ENCODE measurements at regions not wholly inside any gene's neighbourhood (a gene's known extent, or its start where the extent isn't known, plus 50 kb on each side); places are given as distances from the start of the nearest gene placed in this dataset.
A peak's percentile ranks its signal among the peaks of the same experiment; 100 is the strongest.

GRCh38 chr11:105553025-105553424 lies 56.8 kb upstream of the GRIA4 start:
- no peak for DNase-seq

- no peak for DNase-seq
These were observed 61.5 kb upstream of the GRIA4 start for GRCh38 chr11:105548359-105548758.

- DNase-seq, result no peak
These were observed 71.3 kb upstream of the GRIA4 start for GRCh38 chr11:105538588-105538987.

GRCh38 chr11:105537531-105537930 lies 72.3 kb upstream of the GRIA4 start:
- no peak for DNase-seq

- no peak for DNase-seq
These were observed 85.6 kb upstream of the GRIA4 start for GRCh38 chr11:105524286-105524685.

- no peak for DNase-seq
These were observed 89.0 kb upstream of the GRIA4 start for GRCh38 chr11:105520706-105521345.

- no peak for DNase-seq
These were observed 102.2 kb upstream of the GRIA4 start for GRCh38 chr11:105507496-105508254.

- DNase-seq, result no peak
These were observed 117.9 kb upstream of the GRIA4 start for GRCh38 chr11:105492010-105492409.

- no peak for DNase-seq
These were observed 118.5 kb upstream of the GRIA4 start for GRCh38 chr11:105491394-105491793.

- DNase-seq, result no peak
These were observed 119.5 kb upstream of the GRIA4 start for GRCh38 chr11:105490333-105490732.

GRCh38 chr11:105489446-105489845 lies 120.4 kb upstream of the GRIA4 start:
- DNase-seq, result no peak

- DNase-seq, result no peak
These were observed 122.9 kb upstream of the GRIA4 start for GRCh38 chr11:105486929-105487328.

GRCh38 chr11:105469931-105470330 lies 139.9 kb upstream of the GRIA4 start:
- DNase-seq, result no peak

GRCh38 chr11:105468154-105468553 lies 141.7 kb upstream of the GRIA4 start:
- no peak for DNase-seq

GRCh38 chr11:105466582-105467228 lies 143.2 kb upstream of the GRIA4 start:
- no peak for DNase-seq

- DNase-seq, result no peak
These were observed 151.8 kb upstream of the GRIA4 start for GRCh38 chr11:105458071-105458470.

- DNase-seq, result peak; percentile 1
These were observed 152.9 kb upstream of the GRIA4 start for GRCh38 chr11:105456950-105457349.

GRCh38 chr11:105449100-105449734 lies 160.7 kb upstream of the GRIA4 start:
- no peak for DNase-seq

- DNase-seq, result no peak
These were observed 161.2 kb upstream of the GRIA4 start for GRCh38 chr11:105448703-105449079.

GRCh38 chr11:105447936-105448702 lies 161.8 kb upstream of the GRIA4 start:
- no peak for DNase-seq

- no peak for DNase-seq
These were observed 166.2 kb upstream of the GRIA4 start for GRCh38 chr11:105443623-105444022.

GRCh38 chr11:105432241-105432995 lies 177.5 kb upstream of the GRIA4 start:
- DNase-seq, result no peak
